Right ventricle myocardium inferior (tissue), 1 donor: ENCODE measurements at regions not wholly inside any gene's neighbourhood (a gene's known extent, or its start where the extent isn't known, plus 50 kb on each side); places are given as distances from the start of the nearest gene placed in this dataset.
A peak's percentile ranks its signal among the peaks of the same experiment; 100 is the strongest.
"Not testable (repeated sequence)": the region's sequence is repeated elsewhere in the genome, so short reads cannot be mapped to it uniquely, and the experiment has no call there.

Source experiments
- ATAC-seq: fragments of 200-7000 bp; cut with Tn5 transposase; one replicate; pipeline ENCODE4 v1.9.1; 2020; ENCODE audit warnings: mild to moderate bottlenecking, moderate library complexity
- DNase-seq: peaks from one replicate; pipeline ENCODE4 v3.0.0; 2021; ENCODE audit errors: missing footprints
- intact Hi-C: fragments of 100-400 bp; cut with DNase I; formaldehyde crosslinking; loops from one replicate; pipeline ENCODE4 v1.11.0; 2022
- donor health status: DM: no; HTN: yes; CAD: no; lungs with severe emphysema.

DNA sequence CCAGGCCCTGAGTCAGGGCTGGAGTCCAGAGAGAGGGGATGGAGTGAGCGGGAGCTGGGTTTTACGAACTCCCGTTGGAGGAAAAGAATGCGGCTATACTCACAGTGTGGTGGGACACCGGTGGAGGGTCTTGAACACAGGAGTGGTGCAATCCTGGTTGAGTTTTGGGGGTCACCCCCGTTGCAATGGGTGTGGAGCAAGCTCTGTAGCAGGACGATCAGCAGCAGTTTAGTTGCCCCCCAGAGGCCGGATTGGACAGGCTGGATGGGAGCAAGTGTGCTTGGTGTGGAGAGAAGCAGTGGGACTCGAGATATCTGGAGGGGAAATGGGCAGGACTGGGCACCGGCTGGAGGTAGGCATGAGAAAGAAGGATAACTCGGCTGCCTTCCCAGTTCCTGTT is 72.3 kb upstream of the TWIST2 start:
- intact Hi-C loops: no loop called here
- DNase-seq: no peak
- ATAC-seq: no peak

DNA sequence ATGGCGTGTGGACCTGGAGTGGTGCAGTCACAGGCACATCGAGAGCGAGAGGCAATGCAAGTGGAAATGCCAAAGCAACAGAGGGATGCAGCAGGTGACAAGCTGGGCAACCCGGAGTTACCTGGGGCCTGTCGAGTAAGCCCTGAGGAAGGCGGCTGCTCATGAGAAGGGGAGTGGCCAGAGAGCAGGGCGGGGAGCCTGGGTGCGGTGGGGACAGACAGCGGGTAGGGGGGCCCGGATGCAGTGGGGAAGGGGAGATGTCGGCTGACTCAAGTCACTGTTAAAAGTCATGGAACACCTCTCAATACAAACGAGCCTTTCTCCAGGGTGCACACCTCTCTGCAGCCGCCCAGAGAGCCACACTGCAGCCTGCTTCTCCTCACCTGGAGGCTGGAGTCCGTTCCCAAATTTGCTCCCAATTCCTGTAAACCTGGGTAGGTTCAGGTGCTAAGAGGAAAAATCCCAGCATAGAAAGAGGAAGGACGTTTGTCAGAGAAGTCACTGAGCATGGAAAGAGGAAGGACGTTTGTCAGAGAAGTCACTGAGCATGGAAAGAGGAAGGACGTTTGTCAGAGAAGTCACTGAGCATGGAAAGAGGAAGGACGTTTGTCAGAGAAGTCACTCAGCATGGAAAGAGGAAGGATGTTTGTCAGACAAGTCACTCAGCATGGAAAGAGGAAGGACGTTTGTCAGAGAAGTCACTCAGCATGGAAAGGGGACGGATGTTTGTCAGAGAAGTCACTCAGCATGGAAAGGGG is 71.7 kb upstream of the TWIST2 start:
- intact Hi-C loops: no loop called here
- ATAC-seq (no peak), DNase-seq (no peak)

DNA sequence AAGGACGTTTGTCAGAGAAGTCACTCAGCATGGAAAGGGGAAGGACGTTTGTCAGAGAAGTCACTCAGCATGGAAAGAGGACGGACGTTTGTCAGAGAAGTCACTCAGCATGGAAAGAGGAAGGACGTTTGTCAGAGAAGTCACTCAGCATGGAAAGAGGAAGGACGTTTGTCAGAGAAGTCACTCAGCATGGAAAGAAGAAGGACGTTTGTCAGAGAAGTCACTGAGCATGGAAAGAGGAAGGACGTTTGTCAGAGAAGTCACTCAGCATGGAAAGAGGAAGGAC is 71.2 kb upstream of the TWIST2 start:
- ATAC-seq, intact Hi-C loops, DNase-seq: not testable (repeated sequence)

DNA sequence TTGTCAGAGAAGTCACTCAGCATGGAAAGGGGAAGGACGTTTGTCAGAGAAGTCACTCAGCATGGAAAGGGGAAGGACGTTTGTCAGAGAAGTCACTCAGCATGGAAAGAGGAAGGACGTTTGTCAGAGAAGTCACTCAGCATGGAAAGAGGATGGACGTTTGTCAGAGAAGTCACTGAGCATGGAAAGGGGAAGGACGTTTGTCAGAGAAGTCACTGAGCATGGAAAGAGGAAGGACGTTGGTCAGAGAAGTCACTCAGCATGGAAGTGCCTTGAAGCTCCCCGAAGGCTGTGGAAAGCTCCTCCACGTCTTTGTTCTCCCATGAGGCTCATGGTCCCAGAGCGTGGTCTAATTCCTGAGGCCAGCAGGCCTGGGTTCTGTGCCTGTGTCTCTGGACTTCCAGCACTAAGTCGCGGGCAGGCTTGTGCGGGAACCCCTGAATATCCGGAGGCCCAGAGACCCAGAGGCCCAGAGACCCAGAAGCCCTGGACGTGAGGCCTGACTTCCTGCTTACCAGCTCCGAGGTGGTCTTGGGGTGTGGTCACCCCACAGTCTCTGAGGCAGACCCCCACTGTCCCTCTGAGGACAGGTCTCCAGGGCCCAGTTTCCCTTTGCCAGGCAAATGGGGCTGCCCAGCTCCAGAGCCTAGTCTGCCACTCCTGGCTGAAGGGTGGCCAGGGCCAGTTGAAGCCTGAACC is 70.4 kb upstream of the TWIST2 start:
- intact Hi-C loops: no loop called here
- ATAC-seq (no peak), DNase-seq (no peak)

DNA sequence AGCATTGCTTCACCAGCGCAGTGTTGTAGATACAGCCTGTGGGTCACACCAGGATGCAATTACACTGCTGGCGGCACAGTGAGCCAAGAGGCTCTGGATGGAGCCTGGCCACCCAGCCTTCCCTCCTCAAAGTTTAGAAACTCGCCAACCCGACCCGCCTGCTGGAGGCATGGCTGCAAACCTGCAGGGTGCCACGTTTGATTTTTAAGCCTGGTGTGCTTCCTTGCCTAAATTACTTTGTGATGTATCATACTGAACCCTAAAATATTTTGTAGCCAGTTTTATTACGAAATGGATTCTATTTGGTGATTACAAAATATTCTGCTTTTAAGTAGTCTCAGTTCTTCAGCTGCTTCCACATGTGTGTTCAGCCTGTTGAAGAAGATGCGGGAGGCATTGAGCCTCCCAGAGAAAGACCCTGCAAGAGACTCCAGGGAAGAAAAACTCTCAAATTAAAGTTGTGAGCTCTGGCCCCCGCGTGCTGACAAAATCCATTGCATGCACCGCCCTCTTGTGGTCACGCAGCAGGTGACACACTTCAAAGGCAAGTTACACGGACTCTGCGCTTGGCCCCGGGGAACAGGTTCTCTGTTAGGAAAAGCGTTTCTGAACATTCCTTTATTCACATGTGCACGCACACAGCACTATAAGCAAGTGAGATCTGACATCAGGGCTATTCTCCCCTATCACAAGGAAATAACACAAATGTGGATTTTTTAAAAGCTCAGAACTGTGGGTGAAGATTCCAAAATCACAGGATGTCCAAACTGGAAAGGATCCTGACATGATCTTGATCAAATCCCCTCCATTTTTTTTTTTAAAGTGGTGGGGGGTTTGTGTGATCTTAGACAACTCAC is 63.0 kb upstream of the TWIST2 start:
- DNase-seq (peak; percentile 80), ATAC-seq (peak; percentile 88)
- intact Hi-C loops: loop anchor here (2.0 to 5.0 kb wide), 4 partner anchors 63 to 428 kb away; no protein-coding TSS in a partner anchor

DNA sequence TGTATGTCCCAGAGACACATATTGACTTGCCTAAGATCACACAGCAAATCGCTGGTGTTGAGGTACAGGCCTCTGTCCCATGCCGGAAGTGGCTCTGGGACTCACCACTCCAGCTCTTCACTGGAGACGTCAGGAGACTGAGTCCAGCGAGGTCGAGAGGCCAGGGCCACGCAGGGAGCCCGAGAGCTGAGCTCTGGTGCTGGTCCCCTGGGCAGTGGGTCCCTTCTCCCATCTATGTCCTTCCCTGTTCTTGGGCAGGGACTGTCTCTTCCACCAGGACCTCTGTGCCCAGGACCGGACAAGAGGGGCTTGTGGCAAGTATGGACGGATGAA is 62.4 kb upstream of the TWIST2 start:
- ATAC-seq (no peak), DNase-seq (no peak)
- intact Hi-C loops: loop anchor here (2.0 to 5.0 kb wide), 4 partner anchors 63 to 428 kb away; no protein-coding TSS in a partner anchor

DNA sequence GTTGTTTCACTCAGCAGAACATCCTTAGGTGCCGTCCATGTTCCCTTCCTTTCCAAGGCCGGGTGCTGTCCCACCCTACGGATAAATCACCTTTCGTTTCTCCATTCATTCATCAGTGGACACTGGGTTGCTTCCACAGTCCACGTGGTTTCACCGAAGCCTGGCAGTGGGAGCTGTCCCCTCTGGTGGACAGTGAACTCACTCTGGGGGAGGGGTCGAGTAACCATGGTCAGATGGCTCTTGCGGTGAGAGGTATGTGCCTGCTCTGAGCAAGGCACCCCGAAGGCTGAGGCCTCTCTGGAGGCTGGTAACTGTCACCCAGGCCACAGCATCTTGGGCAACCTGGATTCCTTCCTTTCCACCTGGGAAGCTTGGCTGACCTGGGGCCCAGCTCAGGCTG is 61.5 kb upstream of the TWIST2 start:
- no peak for DNase-seq
- intact Hi-C loops: loop anchor here (5.0 kb wide), 2 partner anchors 64 to 429 kb away; no protein-coding TSS in a partner anchor
- ATAC-seq: no peak

DNA sequence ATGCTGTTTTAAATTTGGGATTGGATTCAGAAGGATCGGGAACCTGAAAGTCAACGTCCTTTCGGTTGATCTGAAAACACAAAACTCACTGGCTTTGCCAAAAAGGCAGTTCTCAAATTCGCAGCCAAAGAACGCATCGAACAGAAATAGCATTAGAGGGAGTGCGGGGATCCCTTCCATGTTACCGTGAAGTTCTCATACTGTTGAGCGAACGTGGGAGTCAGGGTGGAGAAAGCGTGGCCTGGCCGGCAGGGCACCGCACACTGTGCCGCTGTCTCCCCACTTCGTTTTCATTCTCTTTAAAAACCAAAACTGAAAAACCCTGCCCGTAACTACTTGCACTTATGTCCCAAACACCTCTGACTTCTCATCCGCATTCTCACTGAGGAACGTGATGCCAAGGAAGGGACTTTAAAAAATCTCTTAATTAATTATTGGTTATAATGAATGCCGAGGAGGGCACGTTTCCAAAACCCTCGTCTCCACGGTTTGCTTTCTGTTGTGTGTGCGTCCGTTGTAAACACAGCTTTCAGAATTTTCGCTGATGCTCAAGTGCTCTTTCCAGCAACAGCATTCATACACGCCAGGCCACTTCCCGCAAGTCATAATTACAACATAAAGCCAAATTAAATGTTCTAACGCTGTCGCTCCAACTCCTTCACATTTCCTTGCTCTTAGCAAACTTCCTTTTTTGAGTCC is 60.9 kb upstream of the TWIST2 start:
- DNase-seq (no peak), ATAC-seq (no peak)
- intact Hi-C loops: loop anchor here (5.0 kb wide), 2 partner anchors 65 to 430 kb away; no protein-coding TSS in a partner anchor

DNA sequence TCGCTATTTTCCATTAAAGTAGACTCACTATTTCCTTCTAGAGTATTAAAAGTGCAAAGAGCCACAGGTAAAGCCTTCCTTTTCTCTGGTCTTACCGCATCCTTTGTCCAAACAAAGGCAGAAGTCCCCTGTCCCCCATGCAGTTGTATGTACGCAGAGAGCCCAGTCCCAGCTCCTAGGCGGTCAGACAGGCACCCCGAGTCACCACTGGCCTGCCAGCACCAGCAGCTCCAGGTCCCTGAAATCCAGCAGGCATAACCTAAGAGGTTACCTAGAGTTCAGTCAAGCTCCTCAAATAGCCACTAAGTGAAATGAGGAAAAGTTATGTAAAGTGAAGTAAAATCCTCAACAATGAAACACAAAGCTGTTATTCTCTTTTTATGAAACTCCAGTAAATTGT is 60.4 kb upstream of the TWIST2 start:
- ATAC-seq (no peak), DNase-seq (no peak)
- intact Hi-C loops: loop anchor here (5.0 kb wide), 2 partner anchors 65 to 430 kb away; no protein-coding TSS in a partner anchor

DNA sequence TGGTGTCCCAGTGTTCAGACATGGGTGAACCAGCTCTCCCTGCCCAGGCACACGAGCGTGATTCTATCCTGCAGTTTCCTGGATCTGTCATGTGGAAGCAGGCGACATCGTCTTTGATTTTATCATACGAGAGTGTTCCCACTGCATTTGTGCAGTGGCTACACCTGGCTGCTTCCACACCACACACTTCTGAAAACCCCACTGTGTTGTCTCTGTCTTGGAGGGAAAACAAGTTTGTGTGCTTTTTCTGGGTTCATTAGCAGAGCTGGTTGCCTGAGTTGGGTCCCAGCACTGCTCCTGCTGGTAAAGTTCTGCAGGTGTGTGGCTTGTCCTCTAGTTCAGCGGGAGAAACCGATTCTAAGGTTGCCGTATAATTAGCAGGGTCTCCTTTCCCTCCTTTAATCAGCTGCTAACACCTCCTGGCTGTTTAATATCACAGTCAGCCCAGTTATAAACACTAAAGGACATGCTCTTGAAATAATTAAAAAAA is 58.5 kb upstream of the TWIST2 start:
- no peak for ATAC-seq
- DNase-seq: no peak
- intact Hi-C loops: loop anchor here (5.0 kb wide), 2 partner anchors 67 to 432 kb away; no protein-coding TSS in a partner anchor

DNA sequence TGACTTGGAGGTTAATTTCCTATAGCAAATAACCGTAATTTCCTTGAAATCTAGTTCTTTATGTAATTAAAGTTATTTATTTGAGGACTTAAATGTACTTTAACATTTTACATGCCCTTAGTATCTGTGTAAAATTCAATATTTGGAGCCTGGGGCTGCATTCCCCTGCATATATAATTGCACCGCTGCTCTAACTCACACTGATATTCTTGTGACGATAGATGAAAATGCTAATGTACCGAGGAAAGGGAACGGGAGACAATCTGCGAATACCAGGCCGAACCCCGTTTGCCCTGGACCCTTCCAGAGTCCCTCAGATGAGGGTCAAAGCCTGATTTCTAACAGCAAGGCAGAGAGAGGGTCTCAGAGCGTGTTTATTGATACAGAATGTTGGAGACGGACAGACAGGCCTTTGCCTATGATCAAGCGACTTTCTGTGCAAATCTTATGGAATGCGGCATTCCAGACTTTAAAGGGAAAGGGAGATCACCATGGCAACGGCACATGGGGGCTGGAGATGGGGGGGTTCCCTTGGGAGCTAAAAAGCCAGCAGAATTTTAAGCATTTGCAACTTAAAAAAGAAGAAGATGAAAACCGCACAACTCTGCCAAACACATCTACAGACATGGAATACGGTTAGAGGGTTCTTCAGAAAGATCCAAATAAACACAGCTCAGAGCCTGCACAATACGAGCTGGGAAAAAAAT is 57.6 kb upstream of the TWIST2 start:
- intact Hi-C loops: no loop called here
- ATAC-seq (no peak), DNase-seq (no peak)

DNA sequence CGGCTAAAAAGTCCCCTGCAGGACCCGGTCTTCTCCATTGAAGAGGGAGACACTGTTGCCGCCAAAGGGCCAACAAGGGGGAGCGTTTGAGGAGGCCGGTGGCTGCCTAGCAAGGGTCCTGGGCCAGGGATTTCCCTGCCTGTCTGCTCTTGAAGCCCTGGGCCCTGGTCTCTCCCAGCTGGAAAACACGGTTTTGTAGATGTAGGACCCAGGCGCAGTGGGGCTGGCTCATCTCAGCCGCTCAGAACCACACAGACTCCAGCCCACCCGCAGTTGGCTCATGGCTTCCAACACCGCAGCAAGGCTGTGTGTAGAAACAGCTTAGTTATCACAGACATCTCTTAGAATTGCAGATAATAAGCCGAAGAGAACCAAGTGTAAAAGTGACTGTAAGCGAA is 57.1 kb upstream of the TWIST2 start:
- ATAC-seq (no peak), DNase-seq (no peak)
- intact Hi-C loops: no loop called here

DNA sequence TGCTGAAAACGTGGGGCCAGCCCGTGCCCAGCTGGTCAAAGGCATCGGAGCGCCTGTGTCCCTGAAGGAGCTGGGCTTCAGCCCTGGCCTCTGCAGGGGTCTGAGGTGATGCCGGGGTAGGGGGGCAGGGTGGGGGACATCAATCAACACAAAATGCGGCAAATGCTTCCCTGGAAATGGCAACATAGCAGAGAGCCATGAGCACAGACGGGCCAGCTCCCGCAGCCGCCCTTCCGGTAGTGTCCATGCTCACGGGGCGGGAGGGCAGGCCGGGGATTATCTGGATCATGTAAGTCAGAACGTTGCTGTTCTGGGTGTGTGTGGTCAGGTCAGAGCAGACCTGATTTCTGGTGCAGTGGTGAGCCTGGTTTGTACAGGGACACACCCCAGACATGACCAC is 56.5 kb upstream of the TWIST2 start:
- DNase-seq (no peak), ATAC-seq (no peak)
- intact Hi-C loops: no loop called here

DNA sequence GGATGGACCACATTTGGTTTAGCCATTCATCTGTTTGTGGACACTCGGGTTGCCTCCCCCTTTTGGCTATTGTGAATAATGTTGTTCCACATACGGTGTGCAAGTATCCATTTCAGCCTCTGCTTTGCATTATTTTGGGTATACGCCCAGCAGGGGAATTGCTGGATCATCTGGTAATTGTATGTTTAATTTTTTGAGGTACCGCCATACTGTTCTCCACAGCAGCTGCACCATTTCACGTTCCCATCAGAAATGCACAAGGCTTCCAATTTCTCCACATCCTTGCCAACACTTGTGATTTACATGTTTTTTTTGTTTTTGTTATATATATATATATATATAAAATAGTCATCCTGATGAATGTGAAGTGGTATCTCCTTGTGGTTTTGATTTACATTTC is 54.6 kb upstream of the TWIST2 start:
- DNase-seq (no peak), ATAC-seq (no peak)
- intact Hi-C loops: no loop called here

DNA sequence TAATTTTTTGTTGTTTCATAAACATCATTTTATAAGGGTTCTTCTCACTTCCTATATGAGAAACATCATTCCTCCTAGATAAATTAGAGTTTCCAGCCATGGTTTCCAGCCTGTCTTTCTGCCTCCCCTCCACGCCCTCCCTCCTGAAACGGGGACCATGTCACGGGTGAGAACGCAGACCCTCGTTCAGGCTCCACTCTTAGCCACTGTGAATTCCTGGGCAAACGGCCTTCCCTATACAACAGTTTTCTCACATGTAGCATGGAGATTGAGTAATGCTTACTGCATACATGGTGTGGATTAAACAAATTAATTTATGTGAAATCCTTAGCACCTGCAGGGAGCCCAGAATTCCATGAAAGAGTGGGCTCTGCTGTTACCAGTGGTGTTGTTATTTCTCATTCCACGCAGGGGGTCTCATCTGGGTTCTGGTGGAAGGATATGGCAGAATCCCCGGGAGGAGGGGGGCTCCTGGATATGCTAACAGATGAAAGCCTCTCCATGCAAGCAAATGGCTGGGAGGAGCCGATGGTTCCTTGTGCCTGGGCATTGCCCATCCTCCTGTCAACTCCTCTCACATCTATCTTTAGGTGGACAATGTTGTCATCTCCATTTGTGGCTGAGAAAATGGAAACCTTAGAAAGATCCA is 54.0 kb upstream of the TWIST2 start:
- no peak for ATAC-seq
- DNase-seq: no peak
- intact Hi-C loops: no loop called here

DNA sequence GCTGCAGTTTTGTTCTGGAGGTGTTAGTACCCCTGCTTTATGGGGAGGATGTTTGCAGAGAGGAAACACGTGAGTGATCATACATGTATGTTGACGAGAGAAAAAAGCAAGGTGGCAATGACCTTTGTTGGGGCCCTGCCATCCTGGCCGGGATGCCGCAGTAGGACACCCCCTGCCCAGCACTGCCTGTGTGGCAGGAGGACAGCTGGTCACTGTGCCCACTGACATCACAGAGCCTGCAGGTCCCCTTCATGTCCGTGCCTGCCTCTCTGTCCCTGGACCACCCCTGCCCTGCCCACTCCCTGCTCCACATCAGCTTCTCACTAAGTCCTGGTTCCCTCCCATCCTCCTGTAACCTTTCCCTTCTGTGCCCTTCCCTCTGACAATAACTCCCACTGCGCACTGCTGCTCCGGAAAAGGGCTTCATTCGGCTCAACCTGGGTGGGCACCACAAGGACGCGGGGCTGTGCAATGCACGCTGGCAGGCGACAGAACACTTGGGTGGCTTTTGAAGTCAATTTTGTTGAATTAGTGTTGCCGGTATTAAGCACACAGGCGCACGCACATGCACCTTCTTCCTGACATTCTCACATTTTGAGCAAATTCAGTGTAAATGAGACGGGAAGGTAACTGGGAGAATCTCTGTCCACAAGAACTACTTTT is 51.5 kb upstream of the TWIST2 start:
- intact Hi-C loops: no loop called here
- no peak for ATAC-seq
- no peak for DNase-seq

DNA sequence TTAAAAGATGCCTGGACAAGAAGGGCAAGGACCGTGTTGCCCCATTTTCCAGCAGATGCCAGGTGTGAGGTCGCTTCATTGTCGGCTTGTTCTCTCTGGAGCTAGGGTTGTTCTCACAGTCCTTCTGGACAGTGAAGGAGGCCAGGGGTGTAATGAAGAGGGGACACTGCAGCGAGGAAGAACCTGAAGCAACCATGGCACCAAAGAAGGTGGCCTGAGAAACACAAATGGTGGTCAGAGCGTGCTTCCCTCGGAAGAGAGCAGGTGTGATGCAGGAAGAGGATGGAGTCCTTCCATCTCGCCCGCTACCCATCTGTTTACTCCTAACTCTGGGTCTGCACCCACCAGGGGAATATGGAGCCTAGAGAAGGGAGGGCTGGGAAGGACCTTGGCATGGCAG is 50.3 kb upstream of the TWIST2 start:
- no peak for DNase-seq
- intact Hi-C loops: no loop called here
- ATAC-seq: no peak
